ENCODE measurements at regions not wholly inside any gene's neighbourhood (a gene's known extent, or its start where the extent isn't known, plus 50 kb on each side); places are given as distances from the start of the nearest gene placed in this dataset.

DNA sequence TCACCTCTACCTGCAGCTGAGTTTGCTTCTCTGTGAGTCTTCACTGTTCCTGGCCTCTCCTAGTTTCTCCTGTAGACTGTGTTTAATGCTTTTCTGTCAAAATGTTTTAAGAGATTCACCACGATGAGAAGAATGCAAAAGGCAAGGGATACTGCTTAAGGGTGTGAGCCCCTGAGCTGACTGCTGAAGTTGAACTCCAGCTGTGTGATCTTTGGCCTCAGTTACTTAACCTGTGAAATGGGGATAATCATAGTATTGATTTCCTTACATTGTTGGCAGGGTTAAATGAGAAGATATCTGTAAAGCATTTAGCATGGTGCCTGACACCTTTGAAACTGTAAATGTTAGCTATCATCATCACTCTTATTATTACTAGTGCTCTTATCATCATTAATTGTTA lies 230.2 kb upstream of the MYLIP start:
- TF ChIP-seq CTCF (IDR thresholded peaks at IDR 0.05; ENCODE audit: insufficient read depth, low read length) = no peak
- no peak for DNase-seq (ENCODE audit: low read depth)
- no peak overlapping the region for H3K4me3 ChIP-seq (ENCODE audit: low read depth, low read length)

DNA sequence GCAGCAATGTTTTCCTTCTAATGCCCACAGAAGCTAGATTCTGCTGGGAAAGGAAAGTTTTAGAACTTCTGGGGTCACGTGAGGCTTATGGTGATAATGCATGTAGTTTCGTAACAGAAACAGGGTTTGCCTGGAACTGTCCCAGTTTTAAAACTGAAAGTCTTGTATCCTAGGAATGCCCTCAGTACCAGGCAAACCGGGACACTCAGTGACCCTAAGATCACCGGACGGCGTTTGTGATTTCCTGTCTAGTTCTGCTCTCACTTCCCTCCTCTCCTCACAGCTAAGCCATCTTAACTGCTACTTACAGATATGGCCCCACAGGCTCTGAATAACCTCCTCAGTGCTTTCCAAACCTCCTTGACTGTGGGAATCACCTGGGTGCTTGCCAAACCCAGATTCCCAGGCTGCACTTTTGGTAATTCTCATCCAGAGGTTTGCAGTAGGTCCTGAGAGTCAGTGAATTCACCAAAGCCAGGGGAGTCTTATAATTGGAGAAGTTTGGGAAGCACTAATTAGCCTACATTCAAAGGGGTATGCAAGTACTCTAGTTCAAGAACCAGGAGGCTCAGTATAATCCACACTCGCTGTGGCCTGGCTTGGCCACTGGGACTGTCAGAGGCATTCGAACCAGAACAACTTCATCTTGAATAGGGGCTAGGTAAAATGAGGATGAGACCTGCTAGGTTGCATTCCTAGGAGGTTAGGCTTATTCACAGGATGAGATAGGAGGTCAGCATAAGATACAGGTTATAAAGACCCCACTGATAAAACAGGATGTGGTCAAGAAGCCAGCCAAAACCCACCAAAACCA lies 231.6 kb upstream of the MYLIP start:
- peak; percentile 48 for DNase-seq (ENCODE audit: low read depth)
- no peak overlapping the region for H3K4me3 ChIP-seq (ENCODE audit: low read depth, low read length)

GRCh38 chr6:15894973-15895725 lies 232.3 kb upstream of the DTNBP1 start:
- TF ChIP-seq CTCF (IDR thresholded peaks at IDR 0.05; ENCODE audit: insufficient read depth, low read length) = no peak
- DNase-seq (ENCODE audit: low read depth) = no peak
- H3K4me3 ChIP-seq (ENCODE audit: low read depth, low read length) = no peak overlapping the region

More for the DNA sequence above, 231.6 kb upstream of the MYLIP start:
- no peak for TF ChIP-seq CTCF (IDR thresholded peaks at IDR 0.05; ENCODE audit: insufficient read depth, low read length)

DNA sequence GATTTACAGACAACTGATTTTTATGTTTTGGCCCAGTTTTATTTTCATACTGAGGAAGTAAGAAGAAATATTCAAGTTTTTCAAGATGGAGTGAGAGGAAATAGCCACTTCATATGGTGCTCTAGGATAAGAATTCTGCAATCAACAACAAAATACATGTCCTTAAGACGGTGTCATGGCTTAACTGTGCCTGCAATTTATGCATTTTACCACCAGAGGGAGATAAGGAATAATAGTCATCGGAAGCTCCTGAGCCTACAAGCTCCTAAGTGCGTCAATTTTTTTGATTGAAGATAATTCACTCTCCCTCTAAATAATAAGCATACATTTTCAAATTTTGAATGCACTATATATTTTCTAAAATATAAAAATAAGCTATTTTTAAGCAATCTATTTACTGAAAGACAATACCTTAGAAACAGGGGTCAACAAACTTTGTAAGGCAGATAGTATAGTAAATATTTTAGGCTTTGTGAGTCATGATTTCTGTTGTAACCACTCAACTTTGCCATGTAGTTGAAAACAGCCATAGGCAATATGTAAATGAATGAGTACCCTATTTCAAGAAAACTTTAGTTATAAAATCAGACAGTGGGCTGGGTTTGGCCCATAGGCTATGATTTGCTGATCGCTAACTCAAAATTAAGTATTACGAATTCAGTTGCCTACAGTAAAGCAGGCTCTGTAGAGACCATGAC lies 230.9 kb upstream of the DTNBP1 start:
- H3K4me3 ChIP-seq (ENCODE audit: low read depth, low read length) = no peak overlapping the region
- TF ChIP-seq CTCF (IDR thresholded peaks at IDR 0.05; ENCODE audit: insufficient read depth, low read length) = peak; percentile 39
- peak; percentile 16 for DNase-seq (ENCODE audit: low read depth)

- TF ChIP-seq CTCF (IDR thresholded peaks at IDR 0.05; ENCODE audit: insufficient read depth, low read length) = no peak
- no peak overlapping the region for H3K4me3 ChIP-seq (ENCODE audit: low read depth, low read length)
- no peak for DNase-seq (ENCODE audit: low read depth)
Measured at GRCh38 chr6:15892369-15892768, 229.5 kb upstream of the DTNBP1 start.

- no peak for TF ChIP-seq CTCF (IDR thresholded peaks at IDR 0.05; ENCODE audit: insufficient read depth, low read length)
- no peak overlapping the region for H3K4me3 ChIP-seq (ENCODE audit: low read depth, low read length)
- no peak for DNase-seq (ENCODE audit: low read depth)
Measured at GRCh38 chr6:15888798-15889772, 226.3 kb upstream of the DTNBP1 start.

Data from fibroblast of the aortic adventitia (primary cell).